ENCODE measurements at regions not wholly inside any gene's neighbourhood (a gene's known extent, or its start where the extent isn't known, plus 50 kb on each side); places are given as distances from the start of the nearest gene placed in this dataset.

- H3K27ac ChIP-seq (ENCODE audit: low read depth), result no peak overlapping the region
- H3K4me3 Mint-ChIP-seq, result no peak overlapping the region
- TF ChIP-seq ETS1 (IDR thresholded peaks at IDR 0.05) (no peak), NANOG (IDR thresholded peaks at IDR 0.05; ENCODE audit: borderline replicate concordance) (no peak), ZNF114 (CRISPR knock-in tag; IDR thresholded peaks at IDR 0.05) (no peak), CREB1 (CRISPR knock-in tag; IDR thresholded peaks at IDR 0.05; ENCODE audit: low read depth) (no peak), REST (IDR thresholded peaks at IDR 0.05; ENCODE audit: unreplicated experiment) (no peak), CTCF (conservative IDR thresholded peaks at IDR 0.05; ENCODE audit: low read depth in 2 of 2) (no peak), JUNB (IDR thresholded peaks at IDR 0.05; ENCODE audit: unreplicated experiment) (no peak), EZH2phosphoT487 (IDR thresholded peaks at IDR 0.05; ENCODE audit: unreplicated experiment) (no peak), POLR2AphosphoS5 (IDR thresholded peaks at IDR 0.05; ENCODE audit: low read depth) (no peak), EZH2 (IDR thresholded peaks at IDR 0.05; ENCODE audit: low read depth, unreplicated experiment) (no peak), ZNF331 (CRISPR knock-in tag; IDR thresholded peaks at IDR 0.05; ENCODE audit: low read depth) (no peak)
- DNase-seq (ENCODE audit: low spot score) (no peak), ATAC-seq (no peak)
- H3K4me2 ChIP-seq, result no peak overlapping the region
- no peaks in the 10 kb centered on the region for H4K20me1 ChIP-seq (replicated peaks; ENCODE audit: insufficient read depth)
- no peaks in the 10 kb centered on the region for H3K9me3 Mint-ChIP-seq
- no peaks in the 10 kb centered on the region for H3K36me3 Mint-ChIP-seq (ENCODE audit: low read depth)
- H3K4me1 ChIP-seq (ENCODE audit: insufficient read depth), result no peaks in the 10 kb centered on the region
- no peak overlapping the region for H3K27ac Mint-ChIP-seq
- H3K4me3 ChIP-seq, result no peak overlapping the region
- H2AFZ ChIP-seq, result no peak overlapping the region
- no peaks in the 10 kb centered on the region for H3K4me1 Mint-ChIP-seq
- H3F3A ChIP-seq (replicated peaks; ENCODE audit: low read depth), result no peaks in the 10 kb centered on the region
- H3K27me3 Mint-ChIP-seq (ENCODE audit: insufficient read depth, low read depth, poor library complexity), result no peaks in the 10 kb centered on the region
- no peaks in the 10 kb centered on the region for H3K36me3 ChIP-seq (ENCODE audit: insufficient read depth)
- H3K27me3 ChIP-seq (ENCODE audit: insufficient read depth), result no peaks in the 10 kb centered on the region
- no peaks in the 10 kb centered on the region for H3K79me2 ChIP-seq (replicated peaks; ENCODE audit: insufficient read depth)
- 0 out of 2 replicates have a peak, but pooled peaks cover 3% of the 10 kb centered on the region for H3K9me2 ChIP-seq (ENCODE audit: insufficient read depth)
Observed at GRCh38 chr5:144882739-144883283, 712.1 kb downstream of the KCTD16 start.

Measured in GM23338 (cell line).